ENCODE measurements at regions not wholly inside any gene's neighbourhood (a gene's known extent, or its start where the extent isn't known, plus 50 kb on each side); places are given as distances from the start of the nearest gene placed in this dataset.

GRCh38 chr15:85318048-85318731 lies 62.2 kb upstream of the AKAP13 start:
- H3K27me3 Mint-ChIP-seq (ENCODE audit: low read depth, poor library complexity), result peaks cover 9% of the 10 kb centered on the region
- H3K36me3 Mint-ChIP-seq (ENCODE audit: low read depth), result peaks cover 5% of the 10 kb centered on the region
- TF ChIP-seq CTCF (IDR thresholded peaks at IDR 0.05), result no peak
- DNase-seq, result no peak
- H3K4me3 Mint-ChIP-seq, result no peak overlapping the region
- peaks cover 12% of the 10 kb centered on the region for H3K4me1 Mint-ChIP-seq
- H3K27ac Mint-ChIP-seq, result no peak overlapping the region
- H3K9me3 Mint-ChIP-seq, result peaks cover 34% of the 10 kb centered on the region

- no peak for DNase-seq
- Mint-ChIP-seq H3K4me3 (no peak overlapping the region), H3K4me1 (peaks cover 12% of the 10 kb centered on the region), H3K36me3 (ENCODE audit: low read depth) (peaks cover 5% of the 10 kb centered on the region), H3K27me3 (ENCODE audit: low read depth, poor library complexity) (peaks cover 9% of the 10 kb centered on the region), H3K9me3 (peaks cover 33% of the 10 kb centered on the region), H3K27ac (no peak overlapping the region)
- no peak for TF ChIP-seq CTCF (IDR thresholded peaks at IDR 0.05)
These were observed 61.7 kb upstream of the AKAP13 start for GRCh38 chr15:85318732-85319076.

GRCh38 chr15:85324202-85324601 lies 56.2 kb upstream of the AKAP13 start:
- H3K36me3 Mint-ChIP-seq (ENCODE audit: low read depth), result peaks cover 5% of the 10 kb centered on the region
- no peak overlapping the region for H3K4me3 Mint-ChIP-seq
- no peak for DNase-seq
- no peak overlapping the region for H3K27ac Mint-ChIP-seq
- H3K9me3 Mint-ChIP-seq, result peaks cover 33% of the 10 kb centered on the region
- TF ChIP-seq CTCF (IDR thresholded peaks at IDR 0.05), result no peak
- H3K27me3 Mint-ChIP-seq (ENCODE audit: low read depth, poor library complexity), result peaks cover 13% of the 10 kb centered on the region
- H3K4me1 Mint-ChIP-seq, result peaks cover 11% of the 10 kb centered on the region

GRCh38 chr15:85325834-85326233 lies 54.6 kb upstream of the AKAP13 start:
- peaks cover 27% of the 10 kb centered on the region for H3K4me1 Mint-ChIP-seq
- TF ChIP-seq CTCF (IDR thresholded peaks at IDR 0.05), result no peak
- H3K27me3 Mint-ChIP-seq (ENCODE audit: low read depth, poor library complexity), result peaks cover 13% of the 10 kb centered on the region
- no peak overlapping the region for H3K4me3 Mint-ChIP-seq
- peaks cover 22% of the 10 kb centered on the region for H3K9me3 Mint-ChIP-seq
- DNase-seq, result no peak
- H3K27ac Mint-ChIP-seq, result no peak overlapping the region
- H3K36me3 Mint-ChIP-seq (ENCODE audit: low read depth), result no peaks in the 10 kb centered on the region

- Mint-ChIP-seq H3K4me3 (no peak overlapping the region), H3K36me3 (ENCODE audit: low read depth) (no peaks in the 10 kb centered on the region), H3K27ac (no peak overlapping the region), H3K4me1 (peaks cover 31% of the 10 kb centered on the region), H3K27me3 (ENCODE audit: low read depth, poor library complexity) (peaks cover 13% of the 10 kb centered on the region), H3K9me3 (peaks cover 19% of the 10 kb centered on the region)
- no peak for DNase-seq
- TF ChIP-seq CTCF (IDR thresholded peaks at IDR 0.05), result no peak
These were observed 54.1 kb upstream of the AKAP13 start for GRCh38 chr15:85326291-85326690.

- Mint-ChIP-seq H3K9me3 (peaks cover 5% of the 10 kb centered on the region), H3K36me3 (ENCODE audit: low read depth) (no peaks in the 10 kb centered on the region), H3K27me3 (ENCODE audit: low read depth, poor library complexity) (peaks cover 11% of the 10 kb centered on the region), H3K27ac (no peak overlapping the region), H3K4me1 (peaks cover 40% of the 10 kb centered on the region), H3K4me3 (no peak overlapping the region)
- no peak for TF ChIP-seq CTCF (IDR thresholded peaks at IDR 0.05)
- DNase-seq, result no peak
These were observed 52.6 kb upstream of the AKAP13 start for GRCh38 chr15:85327820-85328219.

All from nephron progenitor cell (in vitro differentiated cells).